Myocyte (in vitro differentiated cells): ENCODE measurements at regions not wholly inside any gene's neighbourhood (a gene's known extent, or its start where the extent isn't known, plus 50 kb on each side); places are given as distances from the start of the nearest gene placed in this dataset.

Source experiments
- DNase-seq: peaks from one replicate; pipeline ENCODE4 v3.0.0-alpha.2; 2012; ENCODE audit warnings: low read depth

- DNase-seq: peak; percentile 46
Measured at GRCh38 chr3:148604270-148605085, 93.2 kb upstream of the AGTR1 start.

- DNase-seq: no peak
Measured at GRCh38 chr3:148605521-148605920, 92.2 kb upstream of the AGTR1 start.

- DNase-seq: no peak
Measured at GRCh38 chr3:148606979-148607378, 90.7 kb upstream of the AGTR1 start.

GRCh38 chr3:148607491-148607890 is 90.2 kb upstream of the AGTR1 start:
- no peak for DNase-seq

GRCh38 chr3:148612278-148612677 is 85.4 kb upstream of the AGTR1 start:
- no peak for DNase-seq

- no peak for DNase-seq
Measured at GRCh38 chr3:148615382-148615781, 82.3 kb upstream of the AGTR1 start.

GRCh38 chr3:148625095-148625736 is 72.5 kb upstream of the AGTR1 start:
- DNase-seq: no peak

- DNase-seq: no peak
Measured at GRCh38 chr3:148625991-148626390, 71.7 kb upstream of the AGTR1 start.

GRCh38 chr3:148629006-148629405 is 68.7 kb upstream of the AGTR1 start:
- no peak for DNase-seq

GRCh38 chr3:148631124-148631903 is 66.4 kb upstream of the AGTR1 start:
- DNase-seq: no peak

GRCh38 chr3:148641722-148642121 is 56.0 kb upstream of the AGTR1 start:
- DNase-seq: no peak

- no peak for DNase-seq
Measured at GRCh38 chr3:148642214-148642613, 55.5 kb upstream of the AGTR1 start.

- DNase-seq: peak; percentile 17
Measured at GRCh38 chr3:148642616-148643015, 55.1 kb upstream of the AGTR1 start.

- DNase-seq: peak; percentile 84
Measured at GRCh38 chr3:148643389-148643840, 54.3 kb upstream of the AGTR1 start.

- no peak for DNase-seq
Measured at GRCh38 chr3:148646126-148646665, 51.5 kb upstream of the AGTR1 start.
